UCSD-AML1 (cell line): ENCODE measurements at regions not wholly inside any gene's neighbourhood (a gene's known extent, or its start where the extent isn't known, plus 50 kb on each side); places are given as distances from the start of the nearest gene placed in this dataset.
"Not testable (repeated sequence)": the region's sequence is repeated elsewhere in the genome, so short reads cannot be mapped to it uniquely, and the experiment has no call there.

Experiments
- DNase-seq: peaks from one replicate; lab custom pipeline; 2025; ENCODE audit not compliant: unreplicated experiment; lab: John Stamatoyannopoulos, UW

GRCh38 chr2:64937314-64937686 is 51.9 kb upstream of the SLC1A4 start:
- not testable (repeated sequence) for DNase-seq

- no peak for DNase-seq
Observed at GRCh38 chr2:64937687-64938491, 51.3 kb upstream of the SLC1A4 start.

- no peak for DNase-seq
Observed at GRCh38 chr2:64938607-64939285, 50.5 kb upstream of the SLC1A4 start.

- DNase-seq: no peak
Observed at GRCh38 chr2:64939332-64939917, 49.8 kb upstream of the SLC1A4 start.
